Osteoblast (primary cell): ENCODE measurements at regions not wholly inside any gene's neighbourhood (a gene's known extent, or its start where the extent isn't known, plus 50 kb on each side); places are given as distances from the start of the nearest gene placed in this dataset.

Source experiments
- DNase-seq: peaks from one replicate; pipeline ENCODE4 v3.0.0; 2011; ENCODE audit warnings: low spot score, mixed read lengths; ENCODE audit not compliant: insufficient read length; ENCODE audit errors: missing footprints
- H2AFZ ChIP-seq: 2 replicates; pipeline ENCODE4 v1.6.0; 2011; ENCODE audit warnings: mild to moderate bottlenecking, low read length
- H3K27ac ChIP-seq: 2 replicates; pipeline ENCODE4 v1.5.1; 2011; ENCODE audit warnings: mild to moderate bottlenecking, low read depth, low read length, moderate library complexity
- H3K27me3 ChIP-seq: 2 replicates; pipeline ENCODE4 v1.6.0; 2012; ENCODE audit warnings: mild to moderate bottlenecking, control low read depth, inconsistent platforms, low read length, moderate library complexity; ENCODE audit not compliant: insufficient read depth
- H3K36me3 ChIP-seq: 2 replicates; pipeline ENCODE4 v1.5.1; 2011; ENCODE audit warnings: mild to moderate bottlenecking, low read length, control low read depth, moderate library complexity; ENCODE audit not compliant: insufficient read depth
- H3K4me1 ChIP-seq: 2 replicates; pipeline ENCODE4 v1.5.1; 2011; ENCODE audit warnings: mild to moderate bottlenecking, low read length, control low read depth, moderate library complexity; ENCODE audit not compliant: insufficient read depth
- H3K4me2 ChIP-seq: 2 replicates; pipeline ENCODE4 v1.6.0; 2011; ENCODE audit warnings: mild to moderate bottlenecking, low read length; ENCODE audit not compliant: insufficient read depth
- H3K4me3 ChIP-seq: fragments of 200-600 bp; sonication (generic); 3 replicates; pipeline ENCODE4 v1.5.1; 2012; ENCODE audit warnings: mild to moderate bottlenecking, low read length, inconsistent platforms; ENCODE audit not compliant: insufficient read depth
- H3K79me2 ChIP-seq: 2 replicates; pipeline ENCODE4 v1.6.0; 2012; ENCODE audit warnings: mild to moderate bottlenecking, low read length, control low read depth, inconsistent platforms; ENCODE audit not compliant: insufficient read depth
- H3K9me3 ChIP-seq: 2 replicates; pipeline ENCODE4 v1.5.1; 2011; ENCODE audit warnings: low read depth, low read length, control low read depth
- H4K20me1 ChIP-seq: 2 replicates; pipeline ENCODE4 v1.6.0; 2012; ENCODE audit warnings: mild to moderate bottlenecking, low read length, control low read depth; ENCODE audit not compliant: insufficient read depth
- CTCF ChIP-seq: IDR thresholded peaks from 2 replicates; pipeline ENCODE4 v1.5.1; 2011; ENCODE audit warnings: mild to moderate bottlenecking, low read depth, low read length, moderate library complexity; ENCODE audit errors: extremely low read depth

GRCh38 chr3:157861076-157861765, 245.0 kb downstream of the SHOX2 start:
- H3K4me3 ChIP-seq = no peak overlapping the region
- DNase-seq = no peak

GRCh38 chr3:157859541-157859940, 246.7 kb downstream of the SHOX2 start:
- Histone ChIP-seq H3K4me3 (no peak overlapping the region), H3K9me3 (no peaks in the 10 kb centered on the region), H3K27ac (no peak overlapping the region), H3K4me2 (no peak overlapping the region), H2AFZ (no peak overlapping the region), H3K79me2 (no peaks in the 10 kb centered on the region), H3K27me3 (no peaks in the 10 kb centered on the region), H4K20me1 (no peaks in the 10 kb centered on the region), H3K36me3 (no peaks in the 10 kb centered on the region), H3K4me1 (no peaks in the 10 kb centered on the region)
- no peak for DNase-seq
- TF ChIP-seq CTCF = no peak

More at GRCh38 chr3:157861076-157861765, 245.0 kb downstream of the SHOX2 start:
- Histone ChIP-seq H3K4me2 (no peak overlapping the region), H3K9me3 (no peaks in the 10 kb centered on the region), H3K79me2 (no peaks in the 10 kb centered on the region), H4K20me1 (no peaks in the 10 kb centered on the region), H3K27me3 (no peaks in the 10 kb centered on the region), H3K27ac (no peak overlapping the region), H2AFZ (no peak overlapping the region), H3K36me3 (no peaks in the 10 kb centered on the region), H3K4me1 (no peaks in the 10 kb centered on the region)
- TF ChIP-seq CTCF = no peak

GRCh38 chr3:157858821-157859220, 247.4 kb downstream of the SHOX2 start:
- no peak for DNase-seq
- Histone ChIP-seq H2AFZ (no peak overlapping the region), H3K4me3 (no peak overlapping the region), H3K79me2 (no peaks in the 10 kb centered on the region), H3K4me1 (no peaks in the 10 kb centered on the region), H3K27me3 (no peaks in the 10 kb centered on the region), H3K27ac (no peak overlapping the region), H3K9me3 (no peaks in the 10 kb centered on the region), H3K36me3 (no peaks in the 10 kb centered on the region), H4K20me1 (no peaks in the 10 kb centered on the region), H3K4me2 (no peak overlapping the region)
- TF ChIP-seq CTCF = no peak

- H3K9me3 ChIP-seq = no peaks in the 10 kb centered on the region
- no peak overlapping the region for H3K4me3 ChIP-seq
- no peak for DNase-seq
- H3K79me2 ChIP-seq = no peaks in the 10 kb centered on the region
- no peak overlapping the region for H3K27ac ChIP-seq
- H2AFZ ChIP-seq = no peak overlapping the region
- H4K20me1 ChIP-seq = no peaks in the 10 kb centered on the region
- H3K4me2 ChIP-seq = no peak overlapping the region
- no peaks in the 10 kb centered on the region for H3K36me3 ChIP-seq
- H3K27me3 ChIP-seq = no peaks in the 10 kb centered on the region
- no peaks in the 10 kb centered on the region for H3K4me1 ChIP-seq
- TF ChIP-seq CTCF = no peak
Measured at GRCh38 chr3:157857440-157857839, 248.8 kb downstream of the SHOX2 start.
